Fibroblast of the conjunctiva (primary cell): ENCODE measurements at regions not wholly inside any gene's neighbourhood (a gene's known extent, or its start where the extent isn't known, plus 50 kb on each side); places are given as distances from the start of the nearest gene placed in this dataset.

Experiments
- DNase-seq: peaks from one replicate; pipeline ENCODE4 v3.0.0-alpha.2; 2010; ENCODE audit warnings: low read depth

- DNase-seq = no peak
Observed at GRCh38 chr11:15815246-15816195, 540.8 kb downstream of the SOX6 start.

GRCh38 chr11:15816260-15816871 is 540.0 kb downstream of the SOX6 start:
- peak; percentile 80 for DNase-seq

GRCh38 chr11:15817001-15817400 is 539.3 kb downstream of the SOX6 start:
- DNase-seq = no peak

- DNase-seq = no peak
Observed at GRCh38 chr11:15818132-15818842, 538.1 kb downstream of the SOX6 start.

GRCh38 chr11:15819679-15820286 is 536.6 kb downstream of the SOX6 start:
- DNase-seq = peak; percentile 29

- no peak for DNase-seq
Observed at GRCh38 chr11:15821451-15821850, 534.9 kb downstream of the SOX6 start.

- DNase-seq = no peak
Observed at GRCh38 chr11:15824060-15824459, 532.3 kb downstream of the SOX6 start.

GRCh38 chr11:15825976-15826650 is 530.2 kb downstream of the SOX6 start:
- no peak for DNase-seq

GRCh38 chr11:15826826-15827225 is 529.5 kb downstream of the SOX6 start:
- no peak for DNase-seq

- no peak for DNase-seq
Observed at GRCh38 chr11:15828215-15828853, 528.0 kb downstream of the SOX6 start.

- no peak for DNase-seq
Observed at GRCh38 chr11:15829312-15829711, 527.0 kb downstream of the SOX6 start.

GRCh38 chr11:15830741-15831428 is 525.5 kb downstream of the SOX6 start:
- DNase-seq = no peak

GRCh38 chr11:15835788-15836411 is 520.4 kb downstream of the SOX6 start:
- no peak for DNase-seq

- DNase-seq = no peak
Observed at GRCh38 chr11:15836795-15837194, 519.6 kb downstream of the SOX6 start.

- no peak for DNase-seq
Observed at GRCh38 chr11:15837901-15838489, 518.4 kb downstream of the SOX6 start.

GRCh38 chr11:15839061-15839460 is 517.3 kb downstream of the SOX6 start:
- DNase-seq = no peak

GRCh38 chr11:15840966-15841365 is 515.4 kb downstream of the SOX6 start:
- no peak for DNase-seq

- no peak for DNase-seq
Observed at GRCh38 chr11:15841931-15842740, 514.2 kb downstream of the SOX6 start.

- DNase-seq = no peak
Observed at GRCh38 chr11:15843309-15843872, 513.0 kb downstream of the SOX6 start.
